Right ventricle myocardium superior (tissue), 1 donor: ENCODE measurements at regions not wholly inside any gene's neighbourhood (a gene's known extent, or its start where the extent isn't known, plus 50 kb on each side); places are given as distances from the start of the nearest gene placed in this dataset.
"Not testable (repeated sequence)": the region's sequence is repeated elsewhere in the genome, so short reads cannot be mapped to it uniquely, and the experiment has no call there.

Experiments used
- ATAC-seq: fragments of 200-7000 bp; cut with Tn5 transposase; one replicate; pipeline ENCODE4 v1.9.1; 2020; ENCODE audit warnings: mild to moderate bottlenecking; ENCODE audit not compliant: poor library complexity
- DNase-seq: peaks from one replicate; pipeline ENCODE4 v3.0.0-alpha.2; 2020
- intact Hi-C: fragments of 100-400 bp; cut with DNase I; formaldehyde crosslinking; loops from one replicate; pipeline ENCODE4 v1.11.2; 2022
- donor health status: DM: no; HTN: yes; CAD: no; lungs with severe emphysema.

GRCh38 chr21:27953340-27954045, 986.6 kb upstream of the ADAMTS5 start:
- intact Hi-C loops: no loop called here
- no peak for ATAC-seq
- no peak for DNase-seq

GRCh38 chr21:27949093-27949492, 982.2 kb upstream of the ADAMTS5 start:
- intact Hi-C loops, DNase-seq, ATAC-seq: not testable (repeated sequence)

GRCh38 chr21:27930108-27930767, 963.4 kb upstream of the ADAMTS5 start:
- intact Hi-C loops, DNase-seq: not testable (repeated sequence)
- peak; percentile 80 for ATAC-seq

- DNase-seq, intact Hi-C loops: not testable (repeated sequence)
Measured at GRCh38 chr21:27929179-27929578, 962.3 kb upstream of the ADAMTS5 start.

GRCh38 chr21:27928534-27929115, 961.7 kb upstream of the ADAMTS5 start:
- DNase-seq, intact Hi-C loops: not testable (repeated sequence)
- peak; percentile 56 for ATAC-seq

More at GRCh38 chr21:27929179-27929578, 962.3 kb upstream of the ADAMTS5 start:
- peak; percentile 90 for ATAC-seq

GRCh38 chr21:27921421-27921820, 954.5 kb upstream of the ADAMTS5 start:
- DNase-seq, intact Hi-C loops, ATAC-seq: not testable (repeated sequence)

- DNase-seq, intact Hi-C loops, ATAC-seq: not testable (repeated sequence)
Measured at GRCh38 chr21:27917966-27918365, 951.1 kb upstream of the ADAMTS5 start.

GRCh38 chr21:27916326-27916725, 949.4 kb upstream of the ADAMTS5 start:
- ATAC-seq, intact Hi-C loops, DNase-seq: not testable (repeated sequence)

GRCh38 chr21:27912133-27912532, 945.2 kb upstream of the ADAMTS5 start:
- DNase-seq, intact Hi-C loops, ATAC-seq: not testable (repeated sequence)

- DNase-seq, intact Hi-C loops, ATAC-seq: not testable (repeated sequence)
Measured at GRCh38 chr21:27909487-27909886, 942.6 kb upstream of the ADAMTS5 start.

- intact Hi-C loops, DNase-seq, ATAC-seq: not testable (repeated sequence)
Measured at GRCh38 chr21:27908816-27909215, 941.9 kb upstream of the ADAMTS5 start.

GRCh38 chr21:27902904-27903303, 936.0 kb upstream of the ADAMTS5 start:
- intact Hi-C loops, DNase-seq, ATAC-seq: not testable (repeated sequence)

- intact Hi-C loops, ATAC-seq, DNase-seq: not testable (repeated sequence)
Measured at GRCh38 chr21:27893619-27894018, 926.7 kb upstream of the ADAMTS5 start.

- DNase-seq, intact Hi-C loops, ATAC-seq: not testable (repeated sequence)
Measured at GRCh38 chr21:27891495-27891894, 924.6 kb upstream of the ADAMTS5 start.

- ATAC-seq, intact Hi-C loops, DNase-seq: not testable (repeated sequence)
Measured at GRCh38 chr21:27887808-27888455, 921.0 kb upstream of the ADAMTS5 start.

GRCh38 chr21:27885296-27885711, 918.4 kb upstream of the ADAMTS5 start:
- intact Hi-C loops: no loop called here
- DNase-seq: no peak
- no peak for ATAC-seq

- intact Hi-C loops, ATAC-seq: not testable (repeated sequence)
- DNase-seq: peak; percentile 65
Measured at GRCh38 chr21:27881331-27881730, 914.4 kb upstream of the ADAMTS5 start.

GRCh38 chr21:27872411-27872810, 905.5 kb upstream of the ADAMTS5 start:
- ATAC-seq, intact Hi-C loops, DNase-seq: not testable (repeated sequence)

- ATAC-seq, DNase-seq, intact Hi-C loops: not testable (repeated sequence)
Measured at GRCh38 chr21:27870755-27871154, 903.9 kb upstream of the ADAMTS5 start.
